HG02759 (cell line): ENCODE measurements at regions not wholly inside any gene's neighbourhood (a gene's known extent, or its start where the extent isn't known, plus 50 kb on each side); places are given as distances from the start of the nearest gene placed in this dataset.
"Not testable (repeated sequence)": the region's sequence is repeated elsewhere in the genome, so short reads cannot be mapped to it uniquely, and the experiment has no call there.

ENCODE experiments used
- ATAC-seq: cut with Tn5 transposase; IDR thresholded peaks from one replicate; pipeline ENCODE4 v1.9.1; 2021; ENCODE audit warnings: mild to moderate bottlenecking, moderate library complexity; ENCODE audit not compliant: unreplicated experiment

DNA sequence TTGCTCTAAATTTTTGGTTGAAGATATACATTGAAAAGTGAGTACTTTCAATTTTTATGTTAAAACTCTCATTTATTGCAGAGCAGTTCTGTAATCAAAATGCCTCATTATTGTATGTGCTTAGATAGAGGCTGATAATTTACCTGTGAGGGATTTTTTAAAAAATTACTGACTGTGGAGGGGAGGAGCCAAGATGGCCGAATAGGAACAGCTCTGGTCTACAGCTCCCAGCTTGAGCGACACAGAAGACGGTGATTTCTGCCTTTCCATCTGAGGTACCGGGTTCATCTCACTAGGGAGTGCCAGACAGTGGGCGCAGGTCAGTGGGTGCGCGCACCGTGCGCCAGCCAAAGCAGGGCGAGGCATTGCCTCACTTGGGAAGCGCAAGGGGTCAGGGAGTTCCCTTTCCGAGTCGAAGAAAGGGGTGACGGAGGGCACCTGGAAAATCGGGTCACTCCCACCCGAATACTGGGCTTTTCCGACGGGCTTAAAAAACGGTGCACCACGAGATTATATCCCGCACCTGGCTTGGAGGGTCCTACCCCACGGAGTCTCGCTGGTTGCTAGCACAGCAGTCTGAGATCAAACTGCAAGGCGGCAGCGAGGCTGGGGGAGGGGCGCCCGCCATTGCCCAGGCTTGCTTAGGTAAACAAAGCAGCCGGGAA lies 89.4 kb downstream of the DDX11 start:
- not testable (repeated sequence) for ATAC-seq

- not testable (repeated sequence) for ATAC-seq
Observed at GRCh38 chr12:31174293-31174692, 100.6 kb downstream of the DDX11 start.

- not testable (repeated sequence) for ATAC-seq
Observed at GRCh38 chr12:31177514-31177913, 103.9 kb downstream of the DDX11 start.

GRCh38 chr12:31178875-31179274 lies 105.2 kb downstream of the DDX11 start:
- ATAC-seq, result not testable (repeated sequence)

DNA sequence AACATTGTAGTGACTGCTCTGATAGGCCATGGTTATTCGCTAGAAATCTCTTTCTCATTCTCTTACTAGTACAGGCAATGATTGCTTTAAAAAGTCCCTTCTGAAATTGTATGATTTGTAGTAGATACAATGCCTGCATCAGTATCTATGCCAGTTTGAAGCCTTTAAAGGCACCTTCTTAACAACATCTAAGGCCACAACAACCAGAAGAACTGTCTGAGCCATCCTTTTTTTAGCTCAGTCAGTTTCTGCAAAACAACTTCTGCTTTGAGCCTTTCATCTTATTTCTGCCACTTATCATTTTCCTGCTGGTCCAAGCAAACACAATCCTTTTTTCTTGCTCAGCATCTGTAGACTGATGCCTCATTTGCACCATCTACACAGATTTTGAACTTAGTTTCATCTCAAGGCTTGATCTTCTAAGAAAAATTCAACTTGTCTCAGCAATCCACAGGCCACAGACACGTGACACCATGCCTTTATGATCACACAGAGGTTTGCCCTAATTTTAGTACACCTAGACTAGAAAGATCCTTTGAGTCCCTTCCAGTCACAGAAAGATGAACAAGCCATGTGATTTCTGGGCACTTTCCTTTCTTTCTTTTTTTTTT lies 106.1 kb downstream of the DDX11 start:
- not testable (repeated sequence) for ATAC-seq

DNA sequence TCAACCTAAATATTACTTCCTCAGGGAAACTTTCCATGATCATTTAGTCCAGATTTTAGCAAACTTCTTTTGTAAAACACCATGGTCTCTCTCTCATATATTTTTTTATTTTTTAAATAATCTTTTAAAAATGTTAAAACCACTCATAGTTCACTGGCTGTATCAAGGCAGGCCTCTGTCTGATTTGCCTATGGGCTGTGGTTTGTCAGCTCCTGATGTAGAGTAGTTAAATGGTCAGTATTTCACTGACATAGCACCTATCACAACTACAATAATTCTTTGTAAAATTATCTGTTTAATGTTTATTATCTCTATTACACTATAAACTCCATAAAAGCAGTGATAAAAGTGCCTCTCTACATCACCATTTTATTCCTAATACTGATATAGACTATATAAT lies 108.9 kb downstream of the DDX11 start:
- not testable (repeated sequence) for ATAC-seq

GRCh38 chr12:31183107-31183506 lies 109.4 kb downstream of the DDX11 start:
- not testable (repeated sequence) for ATAC-seq

GRCh38 chr12:31183899-31184298 lies 110.2 kb downstream of the DDX11 start:
- ATAC-seq, result not testable (repeated sequence)

DNA sequence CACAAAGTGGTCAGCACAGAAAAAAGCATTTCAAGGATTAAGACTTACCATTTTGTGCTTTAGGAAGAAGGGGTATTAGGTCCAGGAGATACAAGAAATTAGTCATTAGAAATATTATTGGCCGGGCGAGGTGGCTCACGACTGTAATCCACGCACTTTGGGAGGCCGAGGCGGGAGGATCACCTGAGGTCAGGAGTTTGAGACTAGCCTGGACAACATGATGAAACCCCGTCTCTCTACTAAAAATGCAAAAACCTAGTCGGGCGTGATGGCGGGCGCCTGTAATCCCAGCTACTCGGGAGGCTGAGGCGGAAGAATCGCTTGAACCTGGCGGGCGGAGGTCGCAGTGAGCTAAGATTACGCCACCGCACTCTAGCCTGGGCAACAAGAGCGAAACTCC lies 111.0 kb downstream of the DDX11 start:
- ATAC-seq, result not testable (repeated sequence)

DNA sequence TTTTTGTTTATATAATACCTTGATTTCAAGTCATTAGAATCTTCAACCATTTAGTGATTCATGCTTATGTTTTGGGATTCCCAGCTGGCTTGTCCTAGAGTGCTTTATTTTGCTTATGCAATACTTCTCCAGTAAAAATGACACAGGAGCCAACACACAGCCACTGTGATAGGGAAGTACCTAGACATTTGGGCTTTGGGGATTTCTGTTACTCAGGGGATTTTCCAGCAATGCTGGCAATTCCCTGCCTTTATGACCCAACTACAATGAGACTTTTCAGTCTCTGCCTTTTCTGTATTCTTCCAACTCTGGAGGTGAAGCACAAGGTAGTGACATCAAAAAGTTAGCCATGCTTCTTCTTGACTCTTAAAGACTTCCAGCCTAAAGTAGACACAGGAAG lies 119.0 kb downstream of the DDX11 start:
- peak; percentile 78 for ATAC-seq

- not testable (repeated sequence) for ATAC-seq
Observed at GRCh38 chr12:31195620-31196019, 122.0 kb downstream of the DDX11 start.

- not testable (repeated sequence) for ATAC-seq
Observed at GRCh38 chr12:31199476-31199875, 125.8 kb downstream of the DDX11 start.

DNA sequence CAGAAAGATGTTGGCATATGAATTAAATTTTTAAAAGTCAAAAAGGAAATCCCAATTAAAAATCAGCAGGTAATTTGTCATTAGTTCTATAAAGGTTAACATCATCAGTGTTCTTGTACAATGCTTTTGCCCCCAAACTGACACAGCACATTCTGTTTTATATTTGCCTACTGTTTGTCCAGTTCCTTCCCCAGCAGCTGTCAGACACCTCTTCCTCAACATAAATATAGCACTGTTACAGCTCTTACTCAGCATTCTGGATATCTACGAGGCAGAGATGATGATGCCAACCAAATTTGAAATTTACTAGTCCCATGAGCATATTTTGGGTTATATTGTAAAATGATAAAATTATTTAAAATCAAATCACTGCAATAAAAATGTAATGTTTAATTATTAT lies 124.6 kb downstream of the SINHCAF start:
- no peak for ATAC-seq

DNA sequence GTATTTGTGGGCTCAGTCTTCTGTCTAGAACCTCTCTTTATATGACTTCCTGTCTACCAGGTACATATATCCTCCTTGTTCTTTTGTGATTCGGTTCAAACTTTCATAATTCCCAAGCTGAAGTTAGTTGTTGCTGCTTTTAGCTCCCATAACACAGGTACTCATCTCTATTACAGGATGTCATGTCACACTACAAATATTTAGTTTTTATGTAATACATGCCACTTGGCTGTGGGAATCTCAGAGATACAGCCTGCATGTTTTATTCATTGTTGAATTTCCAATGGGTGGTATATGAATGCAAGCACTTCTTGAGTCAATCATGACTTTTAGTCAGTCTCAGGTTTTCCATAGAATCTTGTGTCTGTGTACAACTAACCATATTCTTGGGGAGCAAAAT lies 122.7 kb downstream of the SINHCAF start:
- ATAC-seq, result no peak

DNA sequence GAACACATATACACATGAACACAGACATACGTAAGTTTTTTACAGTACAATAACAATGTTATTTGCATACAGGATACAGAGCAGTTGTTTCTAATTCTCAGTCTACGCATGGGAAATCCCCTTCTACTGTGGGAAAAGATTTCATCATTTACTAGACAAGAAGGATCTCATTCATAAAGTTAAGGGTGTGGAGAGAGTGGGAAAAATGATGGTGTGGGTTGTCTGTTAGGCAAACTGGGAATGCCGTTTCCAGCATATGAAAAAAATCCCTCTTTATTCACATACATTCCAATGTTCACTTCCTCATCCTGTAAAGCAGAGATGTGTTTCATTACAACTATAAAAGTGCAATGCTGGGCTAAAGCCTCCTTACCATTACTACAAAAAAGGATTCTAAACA lies 120.9 kb downstream of the SINHCAF start:
- ATAC-seq, result peak; percentile 95

- ATAC-seq, result no peak
Observed at GRCh38 chr12:31206038-31206670, 119.8 kb downstream of the SINHCAF start.

DNA sequence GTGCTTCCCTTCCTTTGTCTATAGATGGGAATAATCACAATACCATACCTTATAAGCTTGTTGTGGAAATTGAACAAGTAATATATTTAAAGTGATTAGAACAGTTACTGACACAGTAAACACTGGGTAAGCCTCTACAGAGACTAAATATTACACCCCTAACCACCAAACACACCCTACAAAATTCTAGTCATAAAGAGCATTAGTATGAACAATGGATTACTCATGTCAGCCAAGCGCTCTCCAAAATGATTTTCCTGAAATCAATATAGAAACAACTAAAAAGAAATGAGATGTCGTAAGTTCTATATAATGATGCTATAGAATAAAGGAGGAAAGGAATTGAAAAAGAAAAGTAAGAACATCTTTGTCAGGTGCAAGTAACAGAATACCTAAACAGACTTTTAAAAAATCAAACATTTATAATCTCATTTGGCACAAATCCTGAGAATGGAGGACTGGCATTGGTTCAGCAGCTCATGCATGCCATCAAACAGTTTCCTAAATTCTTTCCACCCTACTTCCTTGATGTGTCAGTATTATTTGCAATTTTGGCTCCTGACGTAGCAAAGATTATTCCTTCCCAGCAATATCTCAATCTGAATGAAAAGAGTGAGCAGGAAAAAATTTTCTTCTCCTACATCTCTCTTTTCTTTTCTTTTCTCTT lies 118.0 kb downstream of the SINHCAF start:
- no peak for ATAC-seq

DNA sequence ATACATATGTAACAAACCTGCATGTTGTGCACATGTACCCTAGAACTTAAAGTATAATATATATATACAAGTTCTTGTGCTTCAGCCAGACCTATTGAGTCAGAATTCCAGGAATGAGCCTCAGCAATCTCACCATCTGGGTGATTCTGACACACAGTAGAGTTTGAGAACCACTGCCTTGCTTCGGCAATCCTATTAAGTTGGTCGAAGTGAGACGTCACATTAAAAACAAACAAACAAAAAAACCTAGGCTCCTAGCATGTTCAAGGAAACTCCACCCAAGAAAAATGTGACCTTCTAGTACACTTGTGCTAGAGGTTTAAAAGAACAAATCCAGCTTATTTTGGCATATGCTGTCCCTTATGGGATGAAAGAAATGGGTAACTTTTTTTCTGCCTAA lies 115.8 kb downstream of the SINHCAF start:
- ATAC-seq, result no peak

DNA sequence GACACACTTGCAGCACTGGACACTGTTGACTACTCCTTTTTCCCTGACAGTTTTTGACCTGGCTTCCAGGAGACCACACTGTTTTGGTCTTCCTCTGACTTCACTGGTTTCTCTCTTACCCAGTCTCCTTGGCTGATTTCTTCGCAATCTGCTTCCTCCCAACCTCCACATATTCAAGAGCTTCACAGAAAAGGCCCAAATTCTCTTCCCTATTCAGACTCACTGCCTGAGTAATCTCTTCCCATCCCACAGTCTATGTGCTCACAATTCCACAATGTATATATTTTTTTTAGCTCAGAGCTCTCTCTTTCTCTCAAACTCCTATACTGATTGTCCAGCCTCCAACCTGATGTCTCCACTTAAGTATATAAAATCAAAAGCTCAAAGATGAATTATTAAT lies 115.4 kb downstream of the SINHCAF start:
- no peak for ATAC-seq

DNA sequence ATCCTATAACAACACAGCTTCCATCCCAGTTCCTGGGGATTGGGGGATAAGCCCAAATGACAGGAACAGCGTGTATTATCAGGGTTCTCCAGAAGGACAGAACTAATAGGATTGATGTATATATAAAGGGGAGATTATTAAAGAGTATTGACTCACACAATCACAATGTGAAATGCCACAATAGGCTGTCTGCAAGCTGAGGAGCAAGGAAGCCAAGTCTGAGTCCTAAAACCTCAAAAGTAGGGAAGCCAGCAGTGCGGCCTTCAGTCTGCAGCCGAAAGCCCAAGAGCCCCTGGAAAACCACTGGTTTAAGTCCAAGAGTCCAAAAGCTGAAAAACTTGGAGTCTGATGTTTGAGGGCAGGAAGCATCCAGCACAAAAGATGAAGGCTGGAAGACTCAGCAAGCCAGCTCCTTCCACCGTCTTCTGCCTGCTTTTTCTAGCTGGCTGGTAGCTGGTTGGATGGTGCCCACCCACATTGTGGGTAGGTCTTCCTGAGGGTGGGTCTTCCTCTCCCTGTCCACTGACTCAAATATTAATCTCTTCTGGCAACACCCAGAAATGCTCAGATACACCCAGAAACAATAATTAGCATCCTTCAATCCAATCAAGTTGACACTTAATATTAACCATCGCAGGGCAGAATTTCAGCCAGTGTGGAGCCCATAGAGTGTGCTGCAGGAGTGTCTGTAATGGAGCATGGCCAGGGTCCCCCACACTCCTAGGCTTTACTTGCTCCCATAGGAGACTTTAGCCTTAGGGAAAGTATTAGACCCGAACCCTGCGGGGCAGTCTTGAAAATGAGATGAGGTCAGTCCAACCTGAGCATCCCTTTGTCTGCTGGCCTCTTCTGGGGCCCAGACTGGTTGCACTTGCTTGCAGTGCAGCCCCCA lies 111.1 kb downstream of the SINHCAF start:
- no peak for ATAC-seq
